Retinal pigment epithelial cell (primary cell): ENCODE measurements at regions not wholly inside any gene's neighbourhood (a gene's known extent, or its start where the extent isn't known, plus 50 kb on each side); places are given as distances from the start of the nearest gene placed in this dataset.

Source experiments
- DNase-seq: peaks from one replicate; pipeline ENCODE4 v3.0.0-alpha.2; 2010; ENCODE audit warnings: low read depth
- H3K4me3 ChIP-seq: 2 replicates; pipeline ENCODE4 v1.5.1; 2011; ENCODE audit warnings: mild to moderate bottlenecking, low read length, control low read depth, moderate library complexity
- TF ChIP-seq, protein P1 (sequence below): conservative IDR thresholded peaks from 2 replicates; pipeline ENCODE4 v1.5.1; 2011; ENCODE audit warnings: low read depth, low read length, control low read depth, inconsistent platforms

DNA sequence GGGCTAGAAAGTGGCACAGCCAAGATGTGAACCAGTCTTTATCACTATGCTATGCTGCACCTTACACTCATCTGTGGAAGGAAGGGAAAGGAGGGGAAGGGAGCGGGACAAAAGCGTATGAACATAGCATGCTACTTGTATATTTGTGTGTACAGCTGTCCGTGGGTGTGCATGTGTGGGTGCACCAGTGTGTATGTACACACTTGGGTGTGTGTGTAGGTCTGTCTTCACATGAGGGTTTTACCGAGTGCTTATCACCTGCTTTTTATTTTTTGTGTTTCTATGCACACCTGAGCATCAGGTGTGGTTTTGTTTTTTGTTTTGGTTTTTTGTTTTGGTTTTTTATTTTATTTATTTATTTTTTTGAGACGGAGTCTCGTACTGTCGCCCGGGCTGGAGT, 255.7 kb downstream of the RRAGC start:
- H3K4me3 ChIP-seq, result no peak overlapping the region
- TF ChIP-seq, protein P1, sequence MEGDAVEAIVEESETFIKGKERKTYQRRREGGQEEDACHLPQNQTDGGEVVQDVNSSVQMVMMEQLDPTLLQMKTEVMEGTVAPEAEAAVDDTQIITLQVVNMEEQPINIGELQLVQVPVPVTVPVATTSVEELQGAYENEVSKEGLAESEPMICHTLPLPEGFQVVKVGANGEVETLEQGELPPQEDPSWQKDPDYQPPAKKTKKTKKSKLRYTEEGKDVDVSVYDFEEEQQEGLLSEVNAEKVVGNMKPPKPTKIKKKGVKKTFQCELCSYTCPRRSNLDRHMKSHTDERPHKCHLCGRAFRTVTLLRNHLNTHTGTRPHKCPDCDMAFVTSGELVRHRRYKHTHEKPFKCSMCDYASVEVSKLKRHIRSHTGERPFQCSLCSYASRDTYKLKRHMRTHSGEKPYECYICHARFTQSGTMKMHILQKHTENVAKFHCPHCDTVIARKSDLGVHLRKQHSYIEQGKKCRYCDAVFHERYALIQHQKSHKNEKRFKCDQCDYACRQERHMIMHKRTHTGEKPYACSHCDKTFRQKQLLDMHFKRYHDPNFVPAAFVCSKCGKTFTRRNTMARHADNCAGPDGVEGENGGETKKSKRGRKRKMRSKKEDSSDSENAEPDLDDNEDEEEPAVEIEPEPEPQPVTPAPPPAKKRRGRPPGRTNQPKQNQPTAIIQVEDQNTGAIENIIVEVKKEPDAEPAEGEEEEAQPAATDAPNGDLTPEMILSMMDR, result no peak
- DNase-seq, result no peak

DNA sequence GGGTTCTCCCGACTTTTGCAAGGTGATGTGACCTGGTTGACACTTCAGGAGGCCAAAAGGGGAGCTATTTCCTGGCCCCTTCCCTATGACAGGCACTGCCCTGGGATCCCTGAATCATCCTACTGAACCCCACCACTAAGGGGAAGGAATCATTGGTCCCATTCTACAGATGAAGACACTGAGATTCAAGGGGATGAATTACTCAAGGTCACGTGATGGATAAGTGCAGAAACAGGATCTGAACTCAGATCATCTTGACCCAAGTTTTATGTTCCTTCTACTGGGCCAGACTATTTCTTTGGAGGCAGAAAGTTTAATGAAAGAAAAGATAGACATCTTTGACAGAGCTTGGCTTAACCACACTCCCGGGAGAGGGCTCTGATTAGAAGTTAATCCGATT, 258.7 kb downstream of the RRAGC start:
- DNase-seq, result no peak
- no peak overlapping the region for H3K4me3 ChIP-seq
- TF ChIP-seq, protein P1, result no peak

DNA sequence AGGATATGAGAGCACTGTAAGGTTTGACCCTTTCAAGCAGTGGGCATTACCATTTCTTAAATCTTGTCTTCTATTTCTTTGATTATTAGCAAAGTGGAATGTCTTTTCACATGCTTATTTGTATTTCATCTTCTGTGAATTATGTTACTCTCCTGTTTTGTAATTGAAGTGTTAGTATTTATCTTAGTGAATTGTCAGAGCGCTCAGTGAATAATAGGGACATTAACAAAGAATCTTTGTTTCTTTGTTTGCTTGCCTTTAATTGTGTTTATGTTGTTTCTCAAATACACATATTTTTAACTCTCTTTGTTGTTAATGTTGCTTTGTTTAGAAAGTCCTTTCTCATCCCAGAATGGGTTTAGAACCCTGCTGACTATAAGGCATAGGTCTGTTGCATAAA, 259.3 kb downstream of the RRAGC start:
- no peak for DNase-seq
- TF ChIP-seq, protein P1, result no peak
- no peak overlapping the region for H3K4me3 ChIP-seq

DNA sequence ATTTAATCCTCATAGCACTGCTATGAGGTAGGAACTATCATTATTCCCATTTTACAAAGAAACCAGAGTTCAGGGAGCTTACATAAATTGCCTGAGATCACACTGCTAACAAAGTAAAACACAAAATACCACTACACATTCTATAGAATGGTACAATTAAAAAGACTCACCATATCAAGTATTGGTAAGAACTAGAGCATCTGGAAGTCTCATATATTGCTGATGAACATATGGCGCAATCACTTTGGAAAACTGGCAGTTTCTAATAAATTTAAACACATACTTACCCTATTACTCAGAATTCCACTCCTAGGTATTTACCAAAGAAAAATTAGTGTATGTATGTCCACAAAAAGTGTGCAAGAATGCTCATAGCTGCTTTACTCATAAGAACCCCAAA, 261.5 kb downstream of the RRAGC start:
- H3K4me3 ChIP-seq, result no peak overlapping the region
- DNase-seq, result no peak
- TF ChIP-seq, protein P1, result no peak

DNA sequence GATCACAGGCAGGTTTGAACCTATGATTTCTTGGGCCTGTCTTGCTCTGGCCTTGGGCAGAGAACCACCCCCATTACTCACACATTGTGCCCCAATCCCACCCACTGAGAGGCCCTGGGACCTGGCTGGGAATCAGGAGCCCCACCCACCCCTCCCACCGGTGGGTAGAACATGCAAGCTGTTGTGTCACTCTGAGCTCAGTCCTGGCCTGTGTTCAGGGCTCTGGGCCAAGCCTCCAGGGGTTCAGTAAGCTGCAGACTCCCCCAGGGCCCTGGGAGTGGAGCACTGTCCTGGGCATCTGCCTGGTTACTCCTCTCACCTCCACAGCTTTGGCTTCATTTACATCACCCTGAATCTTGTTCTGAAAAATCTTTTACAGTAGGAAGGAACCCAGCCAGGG, 270.5 kb downstream of the RRAGC start:
- TF ChIP-seq, protein P1, result no peak
- no peak for DNase-seq
- no peak overlapping the region for H3K4me3 ChIP-seq

DNA sequence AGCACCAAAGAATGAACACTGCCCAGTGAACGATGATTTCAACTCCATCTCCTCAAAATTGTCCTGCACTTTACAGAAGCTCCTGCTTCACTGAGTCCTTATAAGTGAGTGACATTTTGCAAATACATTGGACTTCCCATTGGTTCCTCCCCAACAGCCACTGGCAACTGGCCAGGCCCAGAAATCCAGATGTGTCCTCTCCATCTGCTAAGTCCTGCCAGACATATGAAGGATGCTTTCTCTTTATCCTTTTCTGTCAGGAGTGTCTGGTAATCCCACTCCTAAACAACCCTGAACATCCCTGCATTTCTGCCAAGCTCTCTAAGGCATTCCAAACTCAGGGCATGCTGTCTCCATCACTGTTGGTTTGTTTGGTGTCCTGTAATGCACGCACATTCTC, 271.8 kb downstream of the RRAGC start:
- TF ChIP-seq, protein P1, result no peak
- DNase-seq, result no peak
- no peak overlapping the region for H3K4me3 ChIP-seq

DNA sequence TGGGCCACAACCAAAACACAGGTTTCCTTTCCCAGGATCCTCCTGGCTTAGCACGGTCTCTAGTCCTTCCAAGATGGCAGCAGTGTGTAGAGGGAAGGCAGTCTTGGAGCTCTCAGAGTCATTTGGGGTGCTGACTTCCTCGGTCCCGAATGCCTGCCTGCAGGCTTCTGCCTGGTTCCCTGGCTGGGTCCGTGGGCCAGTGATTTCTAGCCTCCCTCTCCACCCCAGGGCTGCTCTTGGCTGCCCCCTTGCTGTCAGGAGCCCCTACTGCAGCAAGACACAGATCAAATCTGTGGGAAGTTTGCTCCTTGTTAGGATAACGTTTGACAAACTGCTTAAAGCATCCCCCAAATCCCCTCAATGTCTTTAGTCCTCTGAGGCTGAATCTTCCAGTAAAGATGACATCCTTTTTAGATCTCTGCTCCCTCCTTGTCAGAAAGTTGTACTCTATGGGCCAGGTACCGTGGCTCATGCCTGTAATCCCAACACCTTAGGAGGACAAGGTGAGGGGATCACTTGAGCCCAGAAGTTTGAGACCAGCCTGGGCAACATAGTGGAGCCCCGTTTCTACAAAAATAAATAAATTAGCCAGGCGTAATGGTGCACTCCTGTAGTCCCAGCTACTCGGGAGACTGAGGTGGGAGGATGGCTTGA, 272.5 kb downstream of the RRAGC start:
- no peak for DNase-seq
- TF ChIP-seq, protein P1, result peak; percentile 78
- no peak overlapping the region for H3K4me3 ChIP-seq
